Psoas muscle (tissue), 7 donors: ENCODE measurements at regions not wholly inside any gene's neighbourhood (a gene's known extent, or its start where the extent isn't known, plus 50 kb on each side); places are given as distances from the start of the nearest gene placed in this dataset.

Source experiments
- ATAC-seq, 4 donors: fragments of 200-7000 bp; cut with Tn5 transposase; one replicate each; pipeline ENCODE4 v1.9.1; 2020; ENCODE audit warnings: moderate library complexity in 3 of 4, mild to moderate bottlenecking in 2 of 4
- DNase-seq, 2 donors: peaks; one replicate each; pipeline ENCODE4 v3.0.0-alpha.2; 2020
- H3K27ac ChIP-seq: fragments of 200-600 bp; one replicate; pipeline ENCODE4 v1.8.0; 2022
- H3K27me3 ChIP-seq, 3 donors: fragments of 200-600 bp in 1 of 3; one replicate each; pipeline versions ENCODE4 v1.6.1 to v1.8.0; 2013 to 2022; ENCODE audit warnings: low read length in 2 of 3, mild to moderate bottlenecking in 2 of 3, moderate library complexity in 1 of 3; ENCODE audit not compliant: insufficient read depth in 3 of 3
- H3K36me3 ChIP-seq, 2 donors: fragments of 200-600 bp in 1 of 2; one replicate each; pipeline versions ENCODE4 v1.6.1 to v1.8.0; 2013 to 2022; ENCODE audit warnings: low read depth in 1 of 2, mild to moderate bottlenecking in 1 of 2, moderate library complexity in 1 of 2; ENCODE audit not compliant: insufficient read depth in 1 of 2
- H3K4me1 ChIP-seq: fragments of 200-600 bp; one replicate; pipeline ENCODE4 v1.8.0; 2022
- H3K4me3 ChIP-seq: fragments of 200-600 bp; one replicate; pipeline ENCODE4 v1.8.0; 2022; ENCODE audit warnings: mild to moderate bottlenecking
- H3K9me3 ChIP-seq: fragments of 200-600 bp; one replicate; pipeline ENCODE4 v1.8.0; 2022
- CTCF ChIP-seq: fragments of 200-600 bp; IDR thresholded peaks from one replicate; pipeline ENCODE4 v1.8.0; 2022; ENCODE audit warnings: antibody characterized with exemption
- WGBS, 3 donors: extraction: QIAGEN DNeasy Blood & Tissue Kit; methylation state at CpG; one replicate each; pipeline versions ENCODE4 v1.1.6 to v1.1.7; 2013; 5-methylcytosine and 5-hydroxymethylcytosine counted together
- intact Hi-C, 2 donors: fragments of 100-400 bp; cut with DNase I; formaldehyde crosslinking; loops; one replicate each; pipeline versions ENCODE4 v1.11.0 to v1.14.2; 2022
- donor health status: healthy with polysubstance abuse.
- donor health status: DM: no; HTN: no; CAD: no; lungs with moderate emphysema.
- donor health status: Bipolar disorder and iron deficiency.
- donor health status: healthy.
- donor health status: DM: yes; HTN: yes; CAD: no.
- donor health status: DM: no; HTN: no; CAD: no.
- donor health status: DM: yes; HTN: yes; CAD: no.

- ATAC-seq (no peak), DNase-seq (no peak)
- no peak for TF ChIP-seq CTCF
- intact Hi-C loops = no loop called here
- H3K4me1 ChIP-seq = no peaks in the 10 kb centered on the region
- H3K9me3 ChIP-seq = no peaks in the 10 kb centered on the region
- H3K27ac ChIP-seq = no peak overlapping the region
- no peaks in the 10 kb centered on the region for H3K36me3 ChIP-seq
- H3K27me3 ChIP-seq = no peaks in the 10 kb centered on the region
- no peak overlapping the region for H3K4me3 ChIP-seq
Measured at GRCh38 chr4:149885896-149886295, 70.3 kb upstream of the IQCM start.

DNA sequence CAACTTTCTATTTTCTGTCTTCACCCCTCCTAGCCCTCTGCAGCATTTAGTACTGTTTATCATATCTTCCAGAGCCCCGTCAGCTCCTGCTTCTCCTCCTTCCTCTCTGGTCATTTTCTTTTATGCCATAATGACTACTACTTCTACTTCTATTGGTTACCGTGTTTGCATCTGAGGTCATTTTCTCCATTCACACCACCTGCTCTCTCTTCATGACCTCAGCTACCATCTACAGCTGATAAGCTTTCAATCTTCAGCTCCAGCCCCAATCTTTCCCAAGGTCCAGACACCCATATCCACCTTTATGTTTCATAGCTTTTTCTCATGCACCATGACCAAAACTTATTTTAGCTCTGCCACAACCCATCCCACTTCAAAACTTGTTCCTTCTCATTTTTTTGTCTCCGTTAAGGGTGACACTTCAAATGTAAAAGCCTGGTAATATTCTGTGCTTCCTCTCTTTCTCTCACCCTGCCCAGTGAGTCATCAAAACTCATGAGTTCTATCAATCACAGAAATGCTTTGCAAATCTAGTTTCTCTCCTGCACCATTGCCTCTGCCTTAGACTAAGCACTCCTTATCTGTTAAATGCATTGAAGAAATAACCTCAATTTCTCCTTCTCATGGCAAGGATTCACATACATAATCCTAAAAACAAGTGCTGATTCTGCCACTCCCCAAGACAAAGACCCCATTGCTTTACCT lies 71.3 kb upstream of the IQCM start:
- no peak for TF ChIP-seq CTCF
- 53 to 72% (median 68%) methylated on average over 3 of the region's 3 CpGs for WGBS, 3 donors
- DNase-seq (no peak), ATAC-seq (no peak)
- no peaks in the 10 kb centered on the region for H3K9me3 ChIP-seq
- no peaks in the 10 kb centered on the region for H3K4me1 ChIP-seq
- intact Hi-C loops = no loop called here
- H3K27ac ChIP-seq = no peak overlapping the region
- no peak overlapping the region for H3K4me3 ChIP-seq
- H3K27me3 ChIP-seq = no peaks in the 10 kb centered on the region
- H3K36me3 ChIP-seq = no peaks in the 10 kb centered on the region

GRCh38 chr4:149889991-149890390 lies 74.3 kb upstream of the IQCM start:
- intact Hi-C loops = loop anchor here in 1 of 2 donors (5.0 kb wide), 1 partner anchor 513 kb away; no protein-coding TSS in a partner anchor

DNA sequence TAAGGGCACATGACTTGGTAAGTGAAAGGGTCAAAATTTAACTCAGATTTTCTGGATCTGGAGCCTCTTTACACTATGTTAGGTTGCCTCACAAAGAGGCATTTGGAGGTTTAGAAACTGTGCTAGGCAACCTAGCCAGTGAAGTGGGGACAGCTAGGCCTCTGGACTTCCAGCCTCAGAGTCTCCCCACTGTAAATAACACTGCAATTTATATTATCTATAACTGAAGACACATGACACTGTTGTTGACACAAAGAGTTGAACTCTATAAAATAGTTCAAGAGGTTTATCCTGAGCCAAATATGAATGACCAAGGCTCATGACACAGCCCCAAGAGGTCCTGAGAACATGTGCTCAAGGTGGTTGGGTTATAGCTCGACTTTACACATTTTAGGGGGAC lies 74.9 kb upstream of the IQCM start:
- intact Hi-C loops = loop anchor here in 1 of 2 donors (5.0 kb wide), 1 partner anchor 513 kb away; no protein-coding TSS in a partner anchor
- no peak for ATAC-seq
- no peaks in the 10 kb centered on the region for H3K9me3 ChIP-seq
- no peak overlapping the region for H3K27ac ChIP-seq
- 71 to 89% (median 77%) methylated on average over 1 of the region's 1 CpG for WGBS, 3 donors
- no peak for DNase-seq
- H3K4me1 ChIP-seq = no peaks in the 10 kb centered on the region
- no peaks in the 10 kb centered on the region for H3K27me3 ChIP-seq
- H3K36me3 ChIP-seq = no peaks in the 10 kb centered on the region
- no peak overlapping the region for H3K4me3 ChIP-seq
- no peak for TF ChIP-seq CTCF

More at GRCh38 chr4:149889991-149890390, 74.3 kb upstream of the IQCM start:
- Histone ChIP-seq H3K9me3 (no peaks in the 10 kb centered on the region), H3K27ac (no peak overlapping the region), H3K27me3 (no peaks in the 10 kb centered on the region), H3K4me3 (no peak overlapping the region), H3K4me1 (no peaks in the 10 kb centered on the region), H3K36me3 (no peaks in the 10 kb centered on the region)
- ATAC-seq (no peak), DNase-seq (no peak)
- TF ChIP-seq CTCF = no peak
- 56 to 66% (median 63%) methylated on average over 3 of the region's 3 CpGs for WGBS, 3 donors

GRCh38 chr4:149891426-149891825 lies 75.8 kb upstream of the IQCM start:
- Histone ChIP-seq H3K27me3 (no peaks in the 10 kb centered on the region), H3K4me3 (no peak overlapping the region), H3K9me3 (no peaks in the 10 kb centered on the region), H3K27ac (no peak overlapping the region), H3K36me3 (no peaks in the 10 kb centered on the region), H3K4me1 (no peaks in the 10 kb centered on the region)
- DNase-seq (no peak), ATAC-seq (no peak)
- intact Hi-C loops = loop anchor here in 1 of 2 donors (5.0 kb wide), 1 partner anchor 514 kb away; no protein-coding TSS in a partner anchor
- no peak for TF ChIP-seq CTCF
- WGBS, 3 donors = 63 to 81% (median 66%) methylated on average over 1 of the region's 1 CpG
